Spleen (tissue), 7 donors: ENCODE measurements at regions not wholly inside any gene's neighbourhood (a gene's known extent, or its start where the extent isn't known, plus 50 kb on each side); places are given as distances from the start of the nearest gene placed in this dataset.

Experiments used
- CTCF ChIP-seq, 11 experiments: fragments of 200-600 bp in 7 of 11; fragments of 450-650 bp in 4 of 11; sonication (generic) in 4 of 11; IDR thresholded peaks in 8 of 11; conservative IDR thresholded peaks in 3 of 11; 1 replicate in 7 of 11; 2 replicates in 4 of 11; pipeline versions ENCODE4 v1.4.0 to v1.8.0; 2016 to 2021; ENCODE audit warnings: antibody characterized with exemption in 11 of 11, inconsistent platforms in 4 of 11, mild to moderate bottlenecking in 1 of 11
- POLR2A ChIP-seq, 3 donors: fragments of 450-650 bp; IDR thresholded peaks; one replicate each; pipeline ENCODE4 v1.5.1; 2017; ENCODE audit warnings: antibody characterized with exemption in 3 of 3, mild to moderate bottlenecking in 1 of 3
- donor health status: DM: no; HTN: no; CAD: no; lungs with moderate emphysema.
- donor health status: DM: no; HTN: no; CAD: no.
- donor health status: DM: no; HTN: no; CAD: no.

GRCh38 chr3:59446775-59447465 lies 397.1 kb upstream of the CFAP20DC start:
- TF ChIP-seq CTCF (IDR thresholded peaks at IDR 0.05 in 8 of 11, conservative IDR thresholded peaks at IDR 0.05 in 3 of 11) (no peak), POLR2A (IDR thresholded peaks at IDR 0.05) (no peak)
